Hematopoietic multipotent progenitor cell treated with erythropoietin and hydrocortisone succinate and interleukin-3 and kit ligand, for 4 days (in vitro differentiated cells): ENCODE measurements at regions not wholly inside any gene's neighbourhood (a gene's known extent, or its start where the extent isn't known, plus 50 kb on each side); places are given as distances from the start of the nearest gene placed in this dataset.

Source experiments
- DNase-seq: peaks from one replicate; pipeline ENCODE4 v3.0.0-alpha.2; 2015

DNA sequence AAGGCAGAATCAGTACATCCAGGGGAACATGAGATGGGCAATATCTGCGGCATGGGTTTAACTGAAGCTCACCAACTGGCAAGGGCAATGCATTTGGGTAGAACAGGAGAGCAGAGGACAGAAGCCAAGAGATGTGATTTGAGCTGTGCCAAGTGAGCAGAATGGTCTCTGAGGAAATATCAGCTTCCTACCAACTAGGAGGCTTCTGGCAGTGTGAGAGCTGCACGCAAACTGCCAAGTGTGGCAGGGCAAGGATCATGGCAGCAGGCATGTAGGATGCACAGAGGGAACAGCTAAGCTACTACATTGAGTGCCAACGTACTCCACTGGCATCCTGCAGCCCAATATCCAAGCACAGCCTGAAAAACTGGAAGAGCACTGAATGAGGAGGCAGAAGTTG lies 1036.5 kb downstream of the TUSC7 start:
- no peak for DNase-seq

DNA sequence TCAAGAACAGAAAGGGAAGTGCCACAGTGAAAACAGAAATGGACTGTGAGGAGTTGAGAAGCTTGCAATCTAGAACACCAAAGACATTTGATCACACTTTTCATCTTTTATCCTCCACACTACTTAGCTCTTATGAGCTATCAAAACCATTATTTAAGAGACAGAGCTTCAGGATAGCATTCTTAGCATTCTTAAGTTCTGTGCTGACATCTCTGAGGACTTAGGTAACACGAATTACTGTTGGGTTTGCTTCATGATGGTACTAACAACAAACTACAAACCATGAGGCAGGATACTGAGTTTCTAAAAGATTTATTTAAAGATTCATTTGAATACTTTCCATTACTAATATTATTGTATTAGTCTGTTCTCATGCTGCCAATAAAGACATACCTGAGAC lies 1038.6 kb downstream of the TUSC7 start:
- DNase-seq = no peak

DNA sequence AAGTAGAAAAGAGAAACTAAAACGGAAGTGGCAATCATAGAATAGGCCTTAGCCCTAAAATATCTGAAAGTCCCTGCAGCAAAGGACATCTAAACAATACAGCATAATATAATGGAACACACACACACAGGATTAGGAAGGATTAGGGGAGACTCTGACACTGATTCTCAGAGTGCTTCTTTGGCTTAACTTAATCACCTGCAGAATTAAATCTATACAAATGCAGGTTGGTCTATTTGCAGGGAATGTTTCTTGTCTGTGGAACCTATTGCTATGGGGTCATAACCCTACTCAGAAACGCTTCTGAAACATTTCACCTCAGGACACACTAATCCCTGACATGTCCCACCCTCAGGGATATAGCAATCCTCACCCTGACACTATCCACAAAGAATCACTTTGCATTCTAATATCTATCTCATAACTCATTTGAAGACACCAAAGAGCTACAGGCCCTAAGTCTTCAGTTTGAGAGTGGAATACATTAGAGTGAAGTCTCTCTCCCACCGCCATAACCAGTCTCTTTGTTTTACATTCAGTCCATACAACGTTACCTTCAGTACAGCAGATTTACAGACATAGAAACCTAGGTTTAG lies 1041.2 kb downstream of the TUSC7 start:
- no peak for DNase-seq

DNA sequence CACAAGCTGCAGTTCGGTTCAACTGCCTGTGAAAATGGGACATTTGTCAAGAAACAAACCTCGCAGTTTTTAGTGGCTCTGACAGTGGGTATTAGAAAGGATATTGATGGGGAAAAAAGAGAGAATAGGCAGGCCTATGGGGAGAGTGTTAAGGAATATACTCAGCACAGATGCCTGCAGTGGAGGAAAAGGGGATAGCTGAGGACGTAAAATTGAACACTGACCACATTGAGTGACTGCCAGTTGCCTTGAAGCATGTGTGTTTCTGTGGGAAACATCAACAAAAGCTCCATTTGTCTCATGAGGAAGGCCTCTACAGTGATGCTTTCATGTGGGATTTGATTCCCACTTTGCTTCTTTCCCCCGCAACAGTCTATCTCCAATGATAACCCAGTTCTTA lies 1042.1 kb downstream of the TUSC7 start:
- no peak for DNase-seq

DNA sequence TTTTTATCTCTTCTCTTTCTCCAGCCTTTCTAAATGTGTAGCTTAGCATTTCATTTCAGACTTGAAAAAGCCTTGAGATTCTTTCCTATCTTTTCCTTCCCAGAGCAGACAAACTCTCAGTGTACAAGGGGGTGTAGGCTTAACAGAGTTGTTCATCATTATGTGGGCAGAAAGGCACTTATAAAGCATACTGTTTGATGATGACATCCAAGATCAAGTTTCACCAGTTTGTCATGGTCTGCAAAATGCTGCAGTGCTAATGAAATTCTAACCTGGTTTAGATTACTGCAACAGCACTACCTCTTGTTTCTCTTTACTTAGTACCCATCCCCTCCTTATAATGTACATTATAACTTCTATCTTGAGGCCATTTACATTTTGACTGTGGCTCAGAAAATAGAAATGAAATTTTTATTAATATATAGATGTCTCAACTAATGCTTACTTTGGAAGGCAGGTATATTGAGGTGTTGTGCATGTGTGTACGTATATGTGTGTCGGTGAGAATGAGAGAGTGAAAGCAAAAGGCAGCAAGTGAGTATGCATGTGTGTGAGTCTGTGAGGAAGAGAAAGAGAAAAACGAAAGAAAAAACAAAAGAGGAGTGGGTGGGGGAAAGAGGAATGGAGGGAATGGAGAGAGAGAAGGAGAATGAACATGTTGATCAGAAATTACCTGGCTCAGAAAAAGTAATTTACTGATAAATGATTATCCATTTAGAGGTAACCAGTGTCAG lies 1043.6 kb downstream of the TUSC7 start:
- no peak for DNase-seq

DNA sequence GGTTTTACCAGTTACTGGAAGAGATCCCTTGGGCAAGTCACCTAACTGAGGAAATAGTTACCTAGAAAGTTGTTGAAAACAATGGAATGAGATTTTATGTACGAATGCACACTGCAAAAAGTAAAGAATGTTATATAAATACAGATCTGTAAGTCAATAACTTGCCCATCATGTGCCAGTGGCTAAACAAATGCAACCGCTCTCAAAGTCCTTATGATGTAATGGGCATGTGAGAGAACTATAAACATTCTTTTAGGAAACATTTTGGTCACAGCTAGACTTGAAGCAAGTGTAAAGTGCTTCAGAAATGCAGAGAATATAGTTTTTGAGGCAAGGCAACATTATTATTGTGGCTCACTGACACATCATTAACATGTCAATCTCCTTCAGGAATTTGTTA lies 1044.5 kb downstream of the TUSC7 start:
- no peak for DNase-seq

DNA sequence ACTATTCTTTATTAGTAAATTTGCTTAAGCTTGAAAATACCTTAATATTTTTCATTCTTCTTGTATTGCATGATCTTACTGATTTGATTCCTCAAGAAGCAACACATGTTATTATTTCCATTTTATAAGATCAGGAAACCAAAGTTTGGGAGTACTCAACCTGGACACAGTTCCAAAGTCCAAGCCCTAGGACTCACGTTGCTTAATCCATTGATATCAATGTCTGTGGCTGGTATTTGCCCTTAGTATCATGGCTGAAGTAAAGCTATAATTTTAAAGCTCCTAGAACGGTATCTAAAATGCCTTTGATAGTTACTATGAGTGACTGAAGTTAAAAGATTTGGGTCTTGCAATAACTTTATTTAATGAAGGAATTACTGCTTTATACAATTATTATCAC lies 1045.3 kb downstream of the TUSC7 start:
- DNase-seq = no peak

DNA sequence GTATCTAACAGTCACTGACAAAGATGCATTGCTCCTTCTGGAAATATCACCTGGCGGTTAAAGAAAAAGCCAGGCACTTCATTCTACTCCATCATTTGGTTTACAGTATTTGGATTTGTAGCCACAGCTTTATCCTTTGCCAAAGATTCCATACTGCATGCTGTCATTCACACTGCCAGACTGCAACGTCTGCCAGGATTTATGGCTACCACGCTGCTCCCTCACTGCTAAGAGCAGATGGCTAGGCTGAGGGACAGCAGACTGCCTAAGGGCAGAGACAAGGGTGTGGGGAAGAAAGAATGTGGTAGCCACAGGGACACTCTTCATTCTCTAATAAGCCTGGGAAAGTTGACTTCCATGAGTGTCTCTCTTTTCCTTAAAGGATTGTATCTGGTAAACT lies 1047.0 kb downstream of the TUSC7 start:
- DNase-seq = no peak

DNA sequence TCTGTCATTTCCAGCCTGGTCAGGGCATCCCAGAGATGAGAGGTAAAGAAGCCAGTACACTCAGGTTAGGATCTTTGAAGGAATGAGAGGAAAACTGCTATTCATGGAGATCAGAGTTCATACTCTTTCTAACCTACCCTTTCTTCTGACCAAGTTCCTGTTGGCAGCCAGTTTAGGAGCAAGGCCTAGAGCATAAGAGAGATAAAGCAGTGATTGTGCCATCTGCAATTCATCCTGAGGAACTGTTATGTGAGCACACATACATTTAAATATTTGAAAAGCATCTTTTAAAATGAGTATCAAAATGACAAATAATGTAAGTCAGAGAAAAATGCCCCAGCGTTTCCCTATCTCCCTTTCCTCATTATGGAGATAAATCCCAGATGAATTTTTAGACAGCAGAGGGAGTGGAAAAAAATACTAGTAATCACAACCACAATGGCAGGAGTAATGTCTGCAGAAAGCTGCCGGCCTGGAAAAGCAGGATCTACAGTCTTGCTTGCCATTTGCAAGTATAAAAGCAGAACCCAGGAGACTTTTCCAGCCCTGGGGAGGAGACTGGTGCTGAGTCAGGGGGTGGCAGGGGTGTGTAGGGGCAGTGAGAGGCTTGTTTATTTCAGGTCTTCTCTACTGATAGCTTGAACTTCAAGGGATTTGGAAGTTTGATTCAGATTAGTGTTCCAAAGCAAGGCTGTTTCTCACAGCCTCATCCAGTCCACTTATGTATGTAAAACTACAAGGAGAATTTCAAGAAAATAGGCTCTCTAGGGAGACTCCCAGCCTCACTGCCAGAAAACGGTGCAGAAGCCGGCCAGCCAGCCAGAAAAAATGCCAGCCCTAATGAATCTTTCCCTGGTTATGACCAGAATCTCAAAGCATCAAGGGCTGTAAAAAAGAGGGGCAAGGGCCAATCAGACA lies 1052.4 kb downstream of the TUSC7 start:
- DNase-seq = no peak

DNA sequence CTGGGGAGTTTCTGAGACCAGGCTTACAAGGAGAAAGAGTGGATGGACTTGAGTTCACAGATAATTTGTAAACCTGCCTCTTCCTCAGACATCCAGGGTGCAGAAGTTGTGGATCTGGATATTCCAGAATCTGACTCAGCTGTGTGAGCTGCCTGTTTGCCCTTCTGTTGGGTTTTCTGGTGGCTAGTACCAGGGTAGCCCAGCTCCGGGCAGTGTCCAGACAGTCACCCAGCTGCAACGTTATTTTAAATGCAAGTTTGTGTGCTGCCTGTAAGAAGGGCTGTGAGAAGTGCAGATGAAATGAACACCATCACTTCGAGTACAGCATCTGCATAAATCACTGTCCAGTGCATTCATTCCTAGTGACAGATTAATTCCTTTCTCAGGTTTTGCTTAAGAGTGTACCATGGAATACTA lies 1053.0 kb downstream of the TUSC7 start:
- DNase-seq = no peak

DNA sequence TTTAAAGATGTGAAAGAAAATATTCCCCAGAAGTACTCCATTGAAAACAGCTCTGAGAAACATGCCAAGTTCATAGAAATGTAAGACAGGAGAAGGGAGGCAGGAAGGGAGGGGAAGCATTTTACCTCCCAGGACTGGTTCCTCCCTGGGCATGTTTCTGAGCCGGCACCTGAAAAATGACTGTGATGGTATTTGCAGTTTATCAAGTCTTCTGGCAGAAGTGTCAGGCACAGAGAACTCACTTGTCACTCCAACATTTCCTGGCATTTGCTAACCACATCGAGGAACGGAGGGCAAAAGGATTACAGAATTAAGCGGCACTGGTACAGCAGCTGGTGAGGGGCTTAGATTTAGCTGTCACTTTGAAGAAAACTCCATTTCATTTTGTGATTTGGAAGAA lies 1054.0 kb downstream of the TUSC7 start:
- no peak for DNase-seq

DNA sequence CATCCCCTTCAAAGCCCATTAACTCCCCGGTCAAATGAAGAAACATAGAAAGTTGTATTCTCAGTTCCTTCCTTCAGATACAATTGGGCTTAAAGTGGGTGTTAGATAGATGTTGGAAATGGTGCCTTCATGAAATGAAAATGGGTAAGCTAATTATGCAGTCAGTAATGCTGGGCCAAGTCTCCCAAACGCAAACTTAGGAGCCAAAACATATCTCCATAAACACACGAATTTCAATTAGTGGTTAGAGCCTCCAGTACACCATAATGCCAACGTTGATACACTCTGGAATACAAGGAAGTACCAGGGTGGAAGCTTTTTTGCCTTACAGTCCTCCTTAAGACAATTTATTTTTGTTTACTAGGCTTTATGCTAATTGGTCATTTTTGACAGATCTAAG lies 1059.0 kb downstream of the TUSC7 start:
- DNase-seq = no peak

DNA sequence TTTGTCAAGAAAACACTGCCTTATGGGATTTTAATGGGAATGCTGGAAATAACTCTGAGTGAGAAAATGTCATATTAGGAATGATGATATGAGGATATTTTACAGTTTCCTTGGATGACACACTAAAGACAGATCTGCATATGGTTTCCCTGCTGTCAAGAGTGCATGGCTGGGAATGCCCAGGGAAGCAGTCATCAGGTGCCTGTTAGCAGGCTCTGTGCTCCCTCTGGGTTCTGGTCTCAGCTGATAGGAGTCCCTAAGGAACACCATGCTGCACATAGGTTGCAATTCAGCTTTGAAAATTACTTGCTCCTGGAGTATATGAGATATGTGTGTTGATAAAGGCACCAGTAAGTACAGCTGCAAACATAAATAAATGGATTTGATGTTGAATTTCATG lies 1064.6 kb downstream of the TUSC7 start:
- DNase-seq = no peak

DNA sequence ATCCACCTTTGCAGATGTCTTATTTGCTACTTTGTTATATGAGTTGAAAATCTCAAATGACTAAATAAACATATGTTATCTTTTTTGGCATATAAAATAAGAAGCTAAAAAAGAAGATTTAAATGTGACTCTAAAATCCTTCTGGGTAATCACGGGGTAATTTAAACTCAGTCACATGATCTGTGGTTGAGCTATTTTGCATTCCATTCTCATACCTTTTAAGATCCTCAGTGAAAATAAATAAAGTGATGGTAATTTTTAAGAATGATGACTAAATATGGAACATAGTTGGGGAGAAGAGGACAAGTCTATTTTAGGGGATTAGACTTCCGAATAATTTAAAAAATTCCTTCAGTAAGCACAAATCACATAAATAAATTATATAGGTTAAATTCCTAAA lies 1076.8 kb downstream of the TUSC7 start:
- no peak for DNase-seq

DNA sequence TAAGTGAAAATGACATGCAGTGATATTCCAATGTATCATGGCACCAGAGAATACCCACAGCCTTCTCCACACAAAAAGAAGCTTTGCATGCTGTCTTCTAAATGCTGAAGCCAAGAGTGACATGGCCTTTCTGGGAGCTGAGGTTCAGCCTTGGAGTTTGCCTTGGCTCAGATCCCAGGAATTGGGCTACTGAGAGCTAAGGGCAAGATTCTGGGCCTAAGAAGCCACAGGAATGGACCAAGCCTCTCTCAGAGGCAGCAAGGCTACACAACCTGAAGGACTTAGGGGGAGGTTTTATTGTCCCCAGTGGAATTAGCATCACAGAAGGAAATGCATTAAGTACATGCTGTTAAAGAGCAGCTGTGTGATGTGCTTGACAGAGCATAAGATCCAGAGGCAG lies 1078.5 kb downstream of the TUSC7 start:
- no peak for DNase-seq

DNA sequence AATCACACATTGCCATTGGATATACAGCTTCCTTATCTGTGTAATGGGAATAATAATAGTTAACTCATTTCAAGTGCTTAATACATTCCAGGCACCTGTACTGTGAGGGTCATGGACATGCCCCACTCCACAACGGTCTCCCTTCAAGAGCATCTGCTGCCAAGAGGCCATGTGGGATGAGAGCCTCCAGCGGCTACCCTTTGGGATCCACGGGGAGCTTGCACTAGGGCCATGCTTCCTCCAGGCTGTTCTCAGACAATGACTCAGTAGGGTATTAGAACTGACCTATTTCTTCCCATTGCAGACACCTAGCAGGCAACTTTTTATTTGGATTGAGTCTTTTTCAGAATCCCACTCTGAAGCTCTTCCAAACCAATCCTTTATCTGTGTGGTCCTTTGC lies 1078.9 kb downstream of the TUSC7 start:
- DNase-seq = no peak

DNA sequence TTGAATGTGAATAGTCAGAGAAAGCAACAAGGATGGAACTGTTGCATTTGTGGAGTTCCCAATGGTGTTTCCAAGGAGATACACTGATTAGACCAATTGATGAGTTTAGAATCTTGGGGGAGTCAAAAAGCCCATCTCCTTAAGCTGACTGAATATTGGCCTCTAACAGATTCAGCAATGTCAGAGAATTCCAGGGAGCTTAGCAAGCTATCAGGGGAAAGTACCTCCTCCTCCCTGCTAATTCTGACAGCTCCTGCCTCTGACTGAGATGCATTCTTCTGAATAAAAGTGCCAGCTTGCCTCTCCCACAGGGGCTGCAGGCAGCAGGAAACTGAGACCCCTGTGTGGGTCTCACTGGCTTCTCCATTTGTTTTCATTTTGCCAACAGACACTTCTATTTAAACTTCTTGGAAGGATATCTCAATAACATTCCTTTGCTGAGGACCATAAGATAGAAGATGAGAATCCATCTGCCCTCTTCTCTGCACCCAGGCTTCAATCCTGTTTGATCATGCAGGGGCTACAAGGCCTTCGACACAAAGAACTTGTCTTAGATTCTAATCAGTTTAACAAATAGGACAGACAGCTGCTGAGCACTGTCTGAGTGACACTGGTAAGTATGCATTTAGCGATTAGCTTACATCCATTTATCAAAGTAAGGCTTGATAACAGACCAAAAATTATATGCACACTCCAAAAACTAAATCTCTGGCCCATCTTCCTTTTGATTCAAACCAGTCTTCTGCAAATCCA lies 1080.8 kb downstream of the TUSC7 start:
- DNase-seq = no peak

DNA sequence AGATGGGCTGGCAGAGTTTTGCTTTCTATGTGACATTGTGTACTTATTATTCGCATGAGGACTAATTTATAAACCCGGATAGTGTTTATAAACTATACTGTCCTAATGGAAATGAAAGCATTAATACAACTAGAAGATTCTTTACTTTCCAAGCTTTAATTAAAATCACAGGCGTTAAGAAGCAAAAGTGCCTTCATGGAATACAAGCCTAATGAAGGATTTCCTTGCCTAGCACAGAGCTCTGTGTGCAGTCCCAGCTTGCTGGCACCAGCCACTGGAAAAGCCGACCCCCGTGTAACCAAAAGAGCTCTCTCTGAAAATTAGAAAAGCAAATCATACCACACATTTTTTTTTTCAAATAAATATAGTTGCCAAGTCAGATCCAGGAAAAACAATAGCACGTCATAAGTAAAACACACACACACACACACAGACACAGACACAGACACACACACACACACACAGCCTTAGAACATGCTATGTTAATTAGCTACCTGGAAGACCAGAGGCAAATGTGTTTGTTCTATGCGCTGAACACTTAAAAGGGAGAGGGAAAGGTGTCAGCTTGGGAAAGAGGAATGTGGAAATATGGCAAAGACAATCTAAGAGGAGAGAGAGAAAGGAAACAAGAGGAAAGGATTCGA lies 1084.2 kb downstream of the TUSC7 start:
- DNase-seq = no peak

DNA sequence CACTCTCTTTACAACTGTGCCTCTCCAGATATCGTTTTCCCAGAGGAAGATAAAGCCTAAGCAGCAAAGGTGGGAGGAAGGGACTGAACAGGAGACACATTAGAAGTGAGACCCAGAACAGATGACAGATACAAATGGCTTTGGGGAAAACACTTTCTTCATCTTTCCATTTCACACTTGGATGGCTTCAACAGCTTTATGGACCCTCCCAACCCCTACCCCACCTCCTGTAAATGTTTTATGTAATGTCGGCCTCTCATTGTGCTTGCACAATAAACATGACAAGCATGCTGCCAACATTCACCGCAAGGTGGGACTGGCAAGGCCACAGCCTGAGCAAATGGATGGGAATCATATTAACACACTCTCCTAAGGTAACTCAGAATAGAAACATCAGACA lies 1088.6 kb downstream of the TUSC7 start:
- DNase-seq = no peak

DNA sequence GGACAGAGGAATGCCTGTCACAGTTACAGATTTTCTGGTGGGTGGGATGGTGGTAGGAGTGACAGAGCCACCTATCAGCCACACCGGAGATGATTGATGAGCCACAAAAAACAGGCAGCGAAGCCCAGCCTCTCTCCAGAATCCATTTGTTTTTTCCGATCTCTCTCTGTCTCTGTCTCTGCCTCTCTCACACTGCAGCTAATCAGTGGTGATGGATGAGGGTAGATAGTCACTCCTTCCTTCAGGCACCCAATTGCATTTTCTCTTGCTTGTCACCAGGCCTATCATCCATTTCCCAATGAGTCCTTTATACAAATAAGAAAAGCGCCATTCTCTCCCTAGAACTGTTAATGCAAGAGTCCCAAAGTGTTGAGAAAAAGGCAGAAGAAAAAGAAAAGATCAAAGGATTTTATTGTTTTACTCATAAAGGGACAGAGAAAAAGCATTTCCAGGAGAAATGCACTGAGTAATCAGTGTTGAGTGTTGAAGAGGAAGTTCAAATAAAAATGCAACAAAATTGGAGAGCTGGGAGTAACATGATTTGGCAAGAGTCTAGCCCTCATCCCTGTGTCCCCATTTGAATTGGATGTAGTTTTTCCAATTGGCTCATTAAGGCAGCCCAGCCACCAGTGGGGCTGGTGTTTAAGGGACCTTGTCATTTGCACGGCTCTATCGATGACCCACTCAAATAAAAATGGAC lies 1089.3 kb downstream of the TUSC7 start:
- DNase-seq = no peak

DNA sequence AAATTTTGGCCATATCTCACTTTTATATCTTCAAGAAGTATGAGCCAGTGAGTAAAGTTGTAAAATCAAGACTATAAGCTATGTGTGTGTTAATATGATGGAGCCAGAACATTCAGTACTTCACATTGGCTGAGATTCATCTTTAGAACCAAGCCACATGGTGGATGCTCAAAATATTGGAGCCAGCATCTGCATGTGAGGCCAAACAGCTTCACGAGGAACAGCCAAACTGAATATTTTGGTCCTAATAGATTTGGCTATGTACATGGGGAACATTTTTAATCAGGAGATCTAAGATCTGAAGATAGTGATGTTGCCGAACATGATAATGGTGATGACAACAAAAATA lies 1089.8 kb downstream of the TUSC7 start:
- DNase-seq = no peak

DNA sequence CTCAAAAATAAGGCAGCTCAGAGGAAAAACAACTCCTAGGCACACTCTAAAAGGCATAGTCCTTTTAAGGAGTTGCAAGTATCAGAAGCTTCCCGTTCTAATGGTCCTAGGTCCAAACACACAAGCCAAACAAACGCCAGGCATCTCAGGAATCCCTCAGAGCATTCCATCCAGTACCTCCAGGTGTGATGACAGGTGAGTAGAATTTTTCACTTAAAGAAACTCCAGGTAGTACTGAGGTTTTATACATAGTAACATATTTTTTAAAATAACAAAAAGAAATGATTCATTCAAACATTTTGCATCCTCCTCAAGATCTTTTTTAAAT lies 1092.3 kb downstream of the TUSC7 start:
- no peak for DNase-seq
